ENCODE measurements at regions not wholly inside any gene's neighbourhood (a gene's known extent, or its start where the extent isn't known, plus 50 kb on each side); places are given as distances from the start of the nearest gene placed in this dataset.
A peak's percentile ranks its signal among the peaks of the same experiment; 100 is the strongest.

DNA sequence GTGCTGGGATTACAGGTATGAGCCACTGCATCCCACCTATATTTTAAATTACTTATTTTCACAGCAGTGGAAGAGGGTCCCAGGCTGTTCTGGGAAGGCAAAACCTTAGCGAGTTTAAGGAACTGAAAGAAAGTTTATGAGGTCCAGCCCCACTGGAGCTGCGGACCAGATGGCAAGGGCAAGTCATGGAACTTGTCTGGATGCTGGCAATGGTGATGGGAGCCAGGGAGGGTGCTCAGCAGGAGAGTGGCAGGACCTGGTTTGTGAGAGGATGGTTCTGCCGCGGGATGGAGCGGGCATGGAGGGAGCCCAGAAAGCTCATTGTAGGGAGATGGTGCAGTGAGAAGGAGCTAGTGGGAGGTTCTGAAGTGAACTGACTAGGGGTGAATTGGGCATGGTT lies 50.6 kb upstream of the SLC45A1 start:
- DNase-seq (no peak), ATAC-seq (no peak)
- no peaks in the 10 kb centered on the region for H3K36me3 Mint-ChIP-seq
- H3K4me3 Mint-ChIP-seq, result no peak overlapping the region
- H3K9me3 Mint-ChIP-seq, result no peaks in the 10 kb centered on the region
- peak overlapping the region in 1 of 10 donors; percentile 70 for H3K27ac Mint-ChIP-seq
- H3K27me3 Mint-ChIP-seq, result peaks cover 9 to 26% (median 13%) of the 10 kb centered on the region in 5 donors
- no peaks in the 10 kb centered on the region for H3K4me1 Mint-ChIP-seq
- POLR2A ChIA-PET, result no interaction called here

DNA sequence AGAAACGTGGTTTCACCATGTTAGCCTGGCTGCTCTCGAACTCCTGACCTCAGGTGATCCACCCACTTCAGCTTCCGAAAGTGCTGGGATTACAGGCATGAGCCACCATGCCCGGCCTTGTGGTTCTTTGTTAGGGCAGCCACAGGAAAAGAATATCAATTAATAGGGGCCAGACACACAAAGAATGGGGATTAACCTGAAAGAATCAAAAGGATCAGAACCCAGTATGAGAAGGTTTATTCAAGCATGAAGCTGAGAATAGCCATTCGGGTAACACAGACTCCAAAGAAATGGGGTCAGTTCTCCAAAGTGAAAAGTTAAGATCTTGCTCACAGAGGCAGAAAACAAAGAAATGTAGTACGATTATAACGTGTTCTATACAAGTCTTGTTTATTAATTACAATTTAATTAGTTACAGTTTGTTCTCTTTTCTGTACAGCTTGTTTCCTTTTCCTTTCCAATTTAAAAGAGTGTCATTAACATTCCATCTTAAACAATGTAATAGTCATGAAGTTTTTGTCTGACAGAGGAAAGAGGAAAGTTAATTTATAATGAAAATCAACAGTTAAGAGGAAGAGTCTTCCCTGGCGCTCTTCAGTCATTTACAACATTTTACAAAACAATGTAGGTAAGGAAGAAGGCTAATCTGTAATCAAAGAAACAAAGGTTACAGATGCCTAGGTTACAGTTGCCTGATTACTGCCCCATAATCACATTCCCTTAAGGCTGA lies 51.3 kb upstream of the SLC45A1 start:
- H3K4me3 Mint-ChIP-seq, result no peak overlapping the region
- no peak for DNase-seq
- POLR2A ChIA-PET, result no interaction called here
- no peak for ATAC-seq
- H3K9me3 Mint-ChIP-seq, result no peaks in the 10 kb centered on the region
- H3K27ac Mint-ChIP-seq, result no peak overlapping the region
- H3K4me1 Mint-ChIP-seq, result no peaks in the 10 kb centered on the region
- peaks cover 9 to 26% (median 13%) of the 10 kb centered on the region in 5 donors for H3K27me3 Mint-ChIP-seq
- H3K36me3 Mint-ChIP-seq, result no peaks in the 10 kb centered on the region

DNA sequence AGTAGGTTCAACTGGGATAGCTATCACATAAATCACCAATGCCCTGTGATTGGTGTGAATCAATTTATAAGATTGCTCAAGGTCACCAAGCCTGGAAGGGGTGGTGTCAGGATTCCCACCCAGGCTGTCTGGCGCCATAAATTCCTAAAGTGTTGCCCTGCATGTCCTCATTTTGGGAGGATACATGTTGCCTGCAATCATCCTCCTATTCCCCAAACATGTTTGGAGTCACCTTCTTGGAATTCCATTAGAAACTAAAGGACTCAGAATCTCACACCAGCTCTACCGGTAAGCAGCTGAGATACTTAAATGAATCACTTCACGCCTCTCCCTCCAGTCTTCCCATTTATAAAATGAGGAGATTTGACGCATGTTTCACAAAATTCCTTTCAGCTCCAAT lies 54.1 kb upstream of the SLC45A1 start:
- Mint-ChIP-seq H3K9me3 (no peaks in the 10 kb centered on the region), H3K27ac (peak overlapping the region in 1 of 10 donors; percentile 18), H3K4me3 (no peak overlapping the region), H3K4me1 (peaks cover 0 to 2% (median 0%) of the 10 kb centered on the region in 4 donors), H3K27me3 (peaks cover 6 to 9% (median 8%) of the 10 kb centered on the region in 5 donors), H3K36me3 (no peaks in the 10 kb centered on the region)
- POLR2A ChIA-PET, result interaction anchor here (0.6 kb wide), 1 partner anchor 1106 kb away, joined by 3 read pairs; no protein-coding TSS in a partner anchor
- DNase-seq (no peak), ATAC-seq (no peak)

DNA sequence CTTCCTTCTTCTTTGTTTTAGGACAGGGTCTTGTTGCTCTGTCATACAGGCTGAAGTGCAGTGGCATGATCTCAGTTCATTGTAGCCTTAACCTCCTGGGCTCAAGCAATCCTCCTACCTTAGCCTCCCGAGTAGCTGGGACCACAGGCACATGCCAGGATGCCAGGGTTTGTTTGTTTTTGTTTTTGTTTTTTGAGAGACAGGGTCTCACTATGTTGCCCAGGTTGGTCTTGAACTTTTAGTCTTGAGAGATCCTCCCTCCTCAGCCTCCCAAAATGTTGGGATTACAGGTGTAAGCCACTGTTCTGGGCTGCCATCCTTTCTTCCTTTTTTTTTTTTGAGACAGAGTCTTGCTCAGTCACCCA lies 56.5 kb upstream of the SLC45A1 start:
- H3K27me3 Mint-ChIP-seq, result peaks cover 0 to 10% (median 3%) of the 10 kb centered on the region in 5 donors

DNA sequence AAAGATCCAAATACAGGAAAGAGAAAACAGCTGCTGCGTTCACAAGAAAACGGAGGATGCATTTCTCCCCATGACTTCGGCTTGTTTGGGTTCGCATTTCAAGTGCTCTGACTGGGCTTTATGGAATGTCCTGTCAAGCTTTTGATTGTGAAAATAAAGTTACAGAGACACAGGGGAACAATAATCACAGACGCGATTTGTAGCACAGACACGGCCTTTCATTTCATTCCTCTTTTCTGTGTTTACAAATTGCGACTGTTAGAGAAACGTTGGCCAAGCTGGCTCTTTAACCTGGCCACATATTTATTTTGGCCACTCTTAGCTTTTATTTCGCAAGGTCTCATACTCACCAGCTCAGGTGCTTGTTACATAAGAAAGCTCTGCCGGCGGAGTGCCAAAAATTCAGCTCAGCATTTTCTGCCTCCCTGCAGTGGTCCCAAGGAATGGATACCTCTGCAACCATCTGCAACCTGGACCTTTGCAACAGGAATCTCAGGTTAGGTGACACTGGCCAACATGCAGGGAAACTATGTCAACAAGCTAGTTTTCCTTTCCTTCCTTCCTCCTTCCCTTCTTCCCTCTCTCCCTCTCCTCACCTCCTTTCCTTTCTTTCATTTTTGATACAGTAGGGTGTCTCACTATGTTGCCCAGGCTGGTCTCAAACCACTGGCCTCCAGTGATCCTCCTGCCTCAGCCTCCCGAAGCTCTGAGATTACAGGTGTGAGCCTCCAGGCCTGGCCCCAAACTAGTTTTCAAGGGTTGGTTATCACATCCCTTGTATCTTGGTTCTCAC lies 58.2 kb upstream of the SLC45A1 start:
- Mint-ChIP-seq H3K27ac (peak overlapping the region in 1 of 10 donors; percentile 54), H3K27me3 (peaks cover 0 to 12% (median 3%) of the 10 kb centered on the region in 5 donors), H3K4me3 (no peak overlapping the region), H3K9me3 (no peaks in the 10 kb centered on the region), H3K36me3 (no peaks in the 10 kb centered on the region), H3K4me1 (peaks cover 0 to 4% (median 0%) of the 10 kb centered on the region in 4 donors)
- no peak for ATAC-seq
- no peak for DNase-seq
- POLR2A ChIA-PET, result no interaction called here

More for the DNA sequence above, 56.5 kb upstream of the SLC45A1 start:
- Mint-ChIP-seq H3K9me3 (no peaks in the 10 kb centered on the region), H3K27ac (peak overlapping the region in 1 of 10 donors; percentile 32), H3K4me3 (no peak overlapping the region), H3K36me3 (no peaks in the 10 kb centered on the region), H3K4me1 (peaks cover 0 to 4% (median 0%) of the 10 kb centered on the region in 4 donors)
- POLR2A ChIA-PET, result no interaction called here
- no peak for DNase-seq
- ATAC-seq, result no peak

DNA sequence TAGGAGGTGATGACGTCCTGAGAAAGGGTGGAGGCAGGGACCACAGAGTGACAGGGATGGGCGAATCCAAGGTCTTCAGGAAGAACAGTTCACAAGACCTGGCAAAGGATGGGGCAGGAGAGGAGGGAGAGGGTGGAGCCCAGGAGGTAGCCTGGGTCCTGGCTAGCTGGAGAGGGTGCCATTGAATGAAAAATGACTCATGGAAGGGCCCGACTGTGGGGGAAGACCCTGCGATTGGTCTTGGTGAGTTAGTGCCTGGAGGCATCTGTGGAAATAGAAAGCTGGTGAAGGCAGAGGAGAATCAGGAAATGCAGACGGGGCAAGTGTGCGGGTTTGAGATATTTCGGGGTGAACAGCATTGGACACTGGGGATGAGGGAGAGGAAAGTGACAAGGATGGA lies 60.3 kb upstream of the SLC45A1 start:
- H3K9me3 Mint-ChIP-seq, result no peaks in the 10 kb centered on the region
- DNase-seq (no peak), ATAC-seq (no peak)
- no peak overlapping the region for H3K4me3 Mint-ChIP-seq
- no peaks in the 10 kb centered on the region for H3K36me3 Mint-ChIP-seq
- H3K4me1 Mint-ChIP-seq, result peaks cover 0 to 6% (median 5%) of the 10 kb centered on the region in 4 donors
- peak overlapping the region in 1 of 10 donors; percentile 43 for H3K27ac Mint-ChIP-seq
- POLR2A ChIA-PET, result no interaction called here
- H3K27me3 Mint-ChIP-seq, result peaks cover 0 to 9% (median 3%) of the 10 kb centered on the region in 5 donors

DNA sequence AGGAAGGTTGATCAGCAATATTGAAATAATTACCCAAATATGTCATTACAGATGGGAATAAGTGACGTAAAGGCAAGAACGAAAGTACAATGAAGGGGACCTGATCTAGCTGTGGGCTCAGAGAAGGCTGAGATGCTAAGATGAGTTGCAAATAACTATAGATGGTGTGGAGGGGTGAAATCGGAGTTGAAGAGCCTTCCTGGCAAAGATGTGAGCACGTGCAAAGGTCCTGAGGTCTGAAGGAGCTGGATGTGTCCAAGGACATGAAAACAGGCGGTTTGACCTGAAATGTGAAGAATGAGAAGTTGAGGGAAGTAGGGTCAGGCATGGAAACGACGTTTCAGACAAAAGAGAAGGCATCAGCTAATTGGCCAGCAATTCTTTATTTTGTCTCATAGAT lies 61.6 kb upstream of the SLC45A1 start:
- no peak overlapping the region for H3K4me3 Mint-ChIP-seq
- ATAC-seq (no peak), DNase-seq (no peak)
- H3K27ac Mint-ChIP-seq, result no peak overlapping the region
- H3K27me3 Mint-ChIP-seq, result peaks cover 0 to 9% (median 3%) of the 10 kb centered on the region in 5 donors
- POLR2A ChIA-PET, result no interaction called here
- H3K9me3 Mint-ChIP-seq, result no peaks in the 10 kb centered on the region
- peaks cover 0 to 7% (median 6%) of the 10 kb centered on the region in 4 donors for H3K4me1 Mint-ChIP-seq
- H3K36me3 Mint-ChIP-seq, result no peaks in the 10 kb centered on the region

DNA sequence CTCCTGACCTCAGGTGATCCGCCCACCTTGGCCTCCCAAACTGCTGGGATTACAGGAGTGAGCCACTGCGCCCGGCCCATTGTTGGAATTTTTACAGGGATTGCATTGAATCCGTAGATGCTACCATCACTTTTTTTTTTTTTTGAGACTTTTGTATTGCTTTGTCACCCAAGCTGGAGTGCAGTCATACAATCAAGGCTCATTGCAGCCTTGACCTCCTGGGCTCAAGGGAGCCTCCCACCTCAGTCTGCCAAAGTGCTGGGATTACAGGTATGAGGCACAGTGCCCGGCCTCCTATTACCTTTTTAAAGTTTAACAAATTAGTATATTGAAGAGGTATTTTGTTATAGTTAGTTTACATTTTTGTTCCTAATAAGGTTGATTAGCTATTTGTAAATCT lies 62.2 kb upstream of the SLC45A1 start:
- H3K9me3 Mint-ChIP-seq, result no peaks in the 10 kb centered on the region
- DNase-seq (no peak), ATAC-seq (no peak)
- H3K36me3 Mint-ChIP-seq, result no peaks in the 10 kb centered on the region
- POLR2A ChIA-PET, result no interaction called here
- H3K4me3 Mint-ChIP-seq, result no peak overlapping the region
- H3K27ac Mint-ChIP-seq, result no peak overlapping the region
- H3K27me3 Mint-ChIP-seq, result peaks cover 0 to 9% (median 2%) of the 10 kb centered on the region in 5 donors
- peaks cover 0 to 7% (median 6%) of the 10 kb centered on the region in 4 donors for H3K4me1 Mint-ChIP-seq

DNA sequence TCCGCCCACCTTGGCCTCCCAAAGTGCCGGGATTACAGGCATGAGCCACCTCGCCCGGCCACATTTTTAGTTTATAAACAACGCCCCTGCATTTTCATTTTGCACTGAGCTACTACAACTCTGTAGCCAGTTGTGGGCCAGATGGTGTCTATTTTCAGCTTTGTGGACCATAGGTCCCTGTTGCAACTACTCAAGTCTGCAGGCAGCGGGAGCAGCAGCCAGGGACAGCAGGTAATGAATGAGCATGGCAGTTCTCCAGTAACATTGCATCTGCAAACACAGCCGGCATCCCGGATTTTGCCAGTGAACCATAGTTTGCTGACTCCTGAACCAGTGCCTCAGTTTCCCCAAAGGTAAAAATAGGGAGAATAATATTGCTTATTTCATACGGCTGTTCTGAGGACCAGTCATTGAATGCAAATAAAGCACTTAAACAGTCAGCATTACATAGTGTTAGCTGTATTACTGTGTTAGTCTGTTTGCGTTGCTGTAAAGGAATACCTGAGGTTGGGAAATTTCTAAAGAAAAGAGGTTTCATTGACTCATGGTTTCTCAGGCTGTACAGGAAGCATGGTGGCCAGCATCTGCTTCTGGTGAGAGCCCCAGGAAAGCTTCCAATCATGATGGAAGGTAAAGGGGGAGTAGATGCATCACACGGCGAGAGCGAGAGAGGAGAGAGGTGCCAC lies 65.5 kb upstream of the SLC45A1 start:
- no peaks in the 10 kb centered on the region for H3K36me3 Mint-ChIP-seq
- POLR2A ChIA-PET, result no interaction called here
- ATAC-seq, result no peak
- no peak overlapping the region for H3K27ac Mint-ChIP-seq
- H3K4me3 Mint-ChIP-seq, result no peak overlapping the region
- H3K9me3 Mint-ChIP-seq, result no peaks in the 10 kb centered on the region
- peaks cover 6 to 20% (median 12%) of the 10 kb centered on the region in 4 donors for H3K4me1 Mint-ChIP-seq
- no peak for DNase-seq
- H3K27me3 Mint-ChIP-seq, result peaks cover 0 to 3% (median 0%) of the 10 kb centered on the region in 5 donors

DNA sequence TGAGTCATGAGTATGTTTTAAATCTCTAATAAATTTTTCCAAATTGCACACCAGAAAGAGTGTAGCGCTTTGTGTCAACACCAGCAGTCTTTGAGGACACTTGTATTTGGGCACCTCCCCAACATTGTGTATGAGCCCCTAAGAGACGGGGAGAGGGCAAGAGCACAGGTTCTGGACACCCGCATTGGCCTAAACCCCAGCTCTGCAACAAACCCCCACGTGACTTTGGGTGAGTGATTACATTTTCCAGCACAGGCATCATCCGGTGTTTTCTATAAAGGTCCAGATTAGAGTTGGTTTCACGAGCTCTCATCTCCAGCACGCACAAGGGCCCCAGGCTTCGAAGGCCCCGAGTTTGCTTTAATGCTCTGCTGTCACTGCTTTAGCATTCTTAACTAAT lies 66.3 kb upstream of the SLC45A1 start:
- Mint-ChIP-seq H3K27ac (no peak overlapping the region), H3K4me3 (no peak overlapping the region), H3K9me3 (no peaks in the 10 kb centered on the region), H3K27me3 (peaks cover 0 to 3% (median 0%) of the 10 kb centered on the region in 5 donors), H3K4me1 (peaks cover 6 to 20% (median 12%) of the 10 kb centered on the region in 4 donors), H3K36me3 (no peaks in the 10 kb centered on the region)
- ATAC-seq, result no peak
- no peak for DNase-seq
- POLR2A ChIA-PET, result no interaction called here

DNA sequence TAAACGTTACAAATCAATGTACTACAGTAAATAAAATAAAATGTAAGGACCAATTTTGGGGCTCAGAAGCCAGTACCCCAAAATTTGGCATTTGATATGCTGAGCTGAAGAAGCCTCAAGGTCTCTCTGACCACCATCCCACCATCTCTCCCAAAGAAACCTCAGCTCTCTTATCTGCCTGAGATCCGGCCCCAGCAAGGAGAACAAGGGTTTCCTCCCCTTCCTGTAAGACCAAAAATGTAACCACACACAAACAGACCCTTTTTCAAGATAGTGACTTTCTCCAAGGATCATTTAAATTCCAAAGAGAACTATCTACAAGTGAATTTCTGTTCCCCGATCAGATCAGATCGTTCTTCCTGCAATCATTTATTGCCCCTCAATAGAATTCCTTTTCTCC lies 68.1 kb upstream of the SLC45A1 start:
- Mint-ChIP-seq H3K27me3 (no peaks in the 10 kb centered on the region), H3K4me1 (peaks cover 6 to 20% (median 12%) of the 10 kb centered on the region in 4 donors), H3K9me3 (no peaks in the 10 kb centered on the region), H3K4me3 (peak overlapping the region in 1 of 10 donors; percentile 51), H3K36me3 (no peaks in the 10 kb centered on the region), H3K27ac (peak overlapping the region in 3 of 10 donors; percentile 3 to 58 (median 43))
- ATAC-seq, result no peak
- no peak for DNase-seq
- POLR2A ChIA-PET, result no interaction called here

DNA sequence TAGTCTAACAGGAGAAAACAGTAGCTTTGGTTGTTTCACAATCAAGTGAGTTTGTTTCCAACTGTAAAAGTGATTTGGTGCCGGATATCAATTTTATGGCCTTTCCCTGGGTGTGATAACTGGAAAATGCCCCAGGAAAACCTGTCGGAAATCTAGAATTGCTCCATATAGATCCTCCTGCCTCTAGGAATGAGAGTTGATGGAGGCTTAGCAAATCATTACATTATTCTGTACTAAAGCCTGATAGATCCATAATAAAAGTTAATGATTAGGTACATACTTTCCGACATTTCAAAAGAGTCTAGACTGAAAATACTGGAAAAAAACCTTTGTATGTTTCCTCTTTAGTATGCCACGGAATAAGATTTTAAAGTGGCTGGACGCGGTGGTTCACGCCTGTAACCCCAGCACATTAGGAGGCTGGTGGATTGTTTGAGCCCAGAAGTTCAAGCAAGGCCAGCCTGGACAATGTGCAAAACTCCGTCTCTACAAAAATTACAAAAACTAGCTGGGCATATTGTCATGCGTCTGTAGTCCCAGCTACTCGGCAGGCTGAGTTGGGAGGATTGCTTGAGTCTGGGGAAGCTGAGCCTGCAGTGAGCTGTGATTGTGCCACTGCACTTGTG lies 70.0 kb upstream of the SLC45A1 start:
- ATAC-seq (no peak), DNase-seq (no peak)
- H3K27me3 Mint-ChIP-seq, result no peaks in the 10 kb centered on the region
- no peaks in the 10 kb centered on the region for H3K36me3 Mint-ChIP-seq
- H3K4me3 Mint-ChIP-seq, result no peak overlapping the region
- no peak overlapping the region for H3K27ac Mint-ChIP-seq
- H3K9me3 Mint-ChIP-seq, result no peaks in the 10 kb centered on the region
- H3K4me1 Mint-ChIP-seq, result peaks cover 6 to 19% (median 11%) of the 10 kb centered on the region in 4 donors
- POLR2A ChIA-PET, result no interaction called here
